ENCODE measurements at regions not wholly inside any gene's neighbourhood (a gene's known extent, or its start where the extent isn't known, plus 50 kb on each side); places are given as distances from the start of the nearest gene placed in this dataset.

- DNase-seq (ENCODE audit: low read depth) = no peak
Observed at GRCh38 chr7:135731-136645, 56.4 kb upstream of the FAM20C start.

DNA sequence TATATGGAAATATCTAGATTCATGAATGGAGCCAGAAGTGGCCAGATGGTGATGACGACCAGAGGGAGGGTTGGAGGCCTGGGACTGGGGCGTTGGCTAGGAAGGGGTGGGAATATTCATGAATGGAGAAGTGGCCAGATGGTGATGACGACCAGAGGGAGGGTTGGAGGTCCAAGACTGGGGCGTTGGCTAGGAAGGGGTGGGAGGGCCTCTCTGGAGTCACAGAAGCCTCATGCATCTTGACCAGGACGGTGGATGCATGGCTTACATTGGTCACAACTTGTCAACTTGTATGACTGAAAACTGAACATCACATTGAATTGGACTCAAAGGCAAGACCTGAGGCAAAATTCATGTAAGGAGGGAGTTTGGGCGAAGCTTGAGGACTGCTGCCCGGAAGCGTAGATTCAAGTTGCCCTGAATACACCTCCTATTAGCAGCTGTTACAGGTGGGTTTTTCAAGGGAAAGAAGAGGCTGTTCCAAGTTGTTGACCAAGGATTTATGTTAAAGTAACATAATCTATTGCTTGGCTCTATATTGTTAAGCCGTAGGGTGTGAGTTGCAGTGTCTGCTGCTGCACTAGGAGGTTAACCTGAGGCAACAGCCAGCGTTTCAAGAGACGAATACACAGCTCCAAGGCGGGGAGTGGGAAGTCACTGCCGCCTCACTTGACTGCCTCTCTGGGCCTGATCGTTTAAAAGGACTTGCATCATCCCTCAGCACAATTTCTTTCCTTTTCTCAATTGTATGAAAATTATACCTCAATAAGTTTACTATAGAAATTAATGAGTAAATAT is 55.1 kb upstream of the FAM20C start:
- no peak for DNase-seq (ENCODE audit: low read depth)

GRCh38 chr7:139131-139530 is 53.2 kb upstream of the FAM20C start:
- no peak for DNase-seq (ENCODE audit: low read depth)

DNA sequence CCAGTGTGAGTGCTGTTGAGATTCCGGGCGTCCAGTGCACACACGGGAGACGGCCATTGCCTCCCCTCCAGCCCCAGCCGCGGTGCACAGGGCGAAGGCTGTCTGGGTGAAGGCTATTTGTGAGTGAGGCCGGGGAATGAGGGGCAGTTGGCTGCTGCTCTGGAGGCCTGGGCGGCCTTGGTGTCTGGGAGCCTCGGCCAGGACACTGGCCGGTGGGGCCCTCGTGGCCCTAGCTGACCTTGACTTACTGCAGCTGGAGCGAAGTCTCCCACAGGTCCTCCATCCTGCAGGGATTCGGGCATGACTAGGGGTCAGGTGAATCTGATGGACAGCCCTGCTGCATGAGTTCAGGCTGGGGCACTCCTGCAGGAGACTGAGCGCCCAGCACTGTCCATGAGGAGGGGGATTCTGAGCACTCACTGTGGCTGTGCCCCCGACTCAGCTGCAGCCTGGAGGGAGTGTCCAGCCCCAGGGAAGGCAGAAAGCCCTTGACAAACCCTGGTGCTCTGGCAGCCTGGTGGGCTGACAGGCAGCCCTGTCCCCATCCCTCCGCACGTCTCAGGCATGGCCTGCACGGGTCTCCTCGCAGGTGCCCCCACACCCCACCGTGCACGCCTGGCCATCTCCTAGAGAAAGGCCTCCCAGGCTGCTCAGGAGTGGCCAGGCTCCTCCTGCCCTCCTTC is 52.7 kb upstream of the FAM20C start:
- no peak for DNase-seq (ENCODE audit: low read depth)

DNA sequence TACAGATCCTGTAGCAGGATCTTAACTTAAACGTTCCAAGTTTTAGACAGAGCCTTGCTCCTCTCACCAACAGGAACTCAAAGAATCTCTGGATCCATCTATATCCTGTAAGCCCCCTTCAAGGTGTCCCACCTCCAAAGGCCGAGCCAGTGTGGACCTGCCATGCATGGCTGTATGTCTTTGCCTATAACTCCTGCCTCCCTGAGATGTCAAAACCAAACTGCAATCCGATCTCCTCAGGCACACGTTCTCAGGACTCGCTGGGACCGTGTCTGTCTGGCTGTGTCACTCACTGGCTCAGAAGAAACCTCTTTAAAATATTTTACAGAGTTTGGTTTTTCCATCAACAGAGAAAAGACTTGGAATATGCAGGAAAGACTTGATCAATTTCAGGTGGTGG is 51.4 kb upstream of the FAM20C start:
- no peak for DNase-seq (ENCODE audit: low read depth)

DNA sequence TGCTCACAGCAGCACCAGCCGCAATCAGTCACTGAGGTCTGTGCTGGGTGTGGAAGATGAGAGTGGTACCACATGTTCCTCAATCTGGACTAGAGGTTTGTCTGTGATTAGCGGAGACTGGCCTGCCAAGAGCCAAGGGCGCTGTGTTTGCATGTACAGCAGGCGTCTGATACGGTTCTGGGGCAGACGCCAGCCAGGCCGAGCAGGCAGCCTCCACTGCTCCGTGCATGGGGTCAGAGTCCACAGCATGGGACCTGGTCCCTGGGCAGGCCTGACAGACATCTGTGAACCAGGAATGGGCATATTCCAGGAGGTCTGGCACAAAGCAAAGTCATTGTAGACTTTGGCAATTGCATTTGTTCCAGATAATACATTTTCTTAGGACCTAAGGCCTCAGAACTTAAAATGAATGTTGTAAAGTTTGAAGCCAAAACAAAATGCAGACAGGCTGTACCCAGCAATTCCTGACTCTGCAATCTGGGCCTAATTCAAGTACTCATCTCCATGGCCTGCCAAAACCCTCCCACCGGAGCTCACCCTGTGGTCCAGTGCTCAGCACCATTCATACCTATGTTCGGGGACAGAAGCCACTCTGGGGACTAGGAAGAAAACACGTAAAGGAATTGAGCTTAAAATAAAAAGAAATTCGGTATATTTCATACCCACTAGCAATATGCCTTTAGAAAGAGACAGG is 50.0 kb upstream of the FAM20C start:
- DNase-seq (ENCODE audit: low read depth) = no peak

Measured in HS-5 (cell line).